Endothelial cell of umbilical vein (primary cell): ENCODE measurements at regions not wholly inside any gene's neighbourhood (a gene's known extent, or its start where the extent isn't known, plus 50 kb on each side); places are given as distances from the start of the nearest gene placed in this dataset.

Source experiments
- BruUV-seq: library from RNA; stranded (reverse); fragments of 400-500 nt; replicated peaks from 2 replicates; lab custom pipeline; 2021; lab: Mats Ljungman, UMichigan
- CTCF ChIA-PET: fragments of 300-600, 350-600 bp; sonication (Branson Sonifier 250); formaldehyde crosslinking; loops from one replicate; lab custom pipeline; 2021; ENCODE audit warnings: antibody characterized with exemption, inconsistent platforms; lab: Charles Lee
- POLR2A ChIA-PET: fragments of 300-600, 350-600 bp; sonication (Branson Sonifier 250); formaldehyde crosslinking; loops from one replicate; lab custom pipeline; 2021; ENCODE audit warnings: antibody characterized with exemption, inconsistent platforms; lab: Charles Lee
- DNase-seq: peaks from one replicate; pipeline ENCODE4 v3.0.0-alpha.2; 2011; ENCODE audit warnings: low read depth, low spot score
- FAIRE-seq: peaks from 2 replicates; lab custom pipeline; 2011; peaks lifted over from hg19 to GRCh38; lab: Jason Lieb, UNC
- H2AFZ ChIP-seq: 2 replicates; pipeline ENCODE4 v1.6.0; 2012; ENCODE audit warnings: low read depth, low read length, control low read depth, inconsistent platforms
- H3K27ac ChIP-seq: 2 replicates; pipeline ENCODE4 v1.5.1; 2011; ENCODE audit warnings: low read depth, mild to moderate bottlenecking, control low read depth, low read length, moderate library complexity; ENCODE audit not compliant: insufficient read depth
- H3K27me3 ChIP-seq, 2 experiments: 2 replicates each; pipeline versions ENCODE4 v1.6.0 to v1.6.1; 2011; ENCODE audit warnings: low read length in 2 of 2, mixed read lengths in 1 of 2; ENCODE audit not compliant: control insufficient read depth in 2 of 2, insufficient read depth in 2 of 2
- H3K36me3 ChIP-seq, 2 experiments: 2 replicates in 1 of 2; 3 replicates in 1 of 2; pipeline ENCODE4 v1.5.1; 2011; ENCODE audit warnings: low read length in 2 of 2, mild to moderate bottlenecking in 1 of 2, moderate library complexity in 1 of 2; ENCODE audit not compliant: control insufficient read depth in 2 of 2, insufficient read depth in 2 of 2; ENCODE audit errors: extremely low read depth in 1 of 2
- H3K4me1 ChIP-seq: 3 replicates; pipeline ENCODE4 v1.5.1; 2011; ENCODE audit warnings: mild to moderate bottlenecking, low read length; ENCODE audit not compliant: control insufficient read depth, insufficient read depth; ENCODE audit errors: extremely low read depth
- H3K4me2 ChIP-seq: 2 replicates; pipeline ENCODE4 v1.6.1; 2011; ENCODE audit warnings: low read length, control low read depth, mixed read lengths; ENCODE audit not compliant: insufficient read depth
- H3K4me3 ChIP-seq, 3 experiments: fragments of 200-600 bp in 1 of 3; sonication (generic), shearing (Covaris generic) in 1 of 3; replicated peaks in 1 of 3; 2 replicates each; pipeline ENCODE4 v1.5.1; 2011 to 2016; ENCODE audit warnings: control low read depth in 3 of 3, low read length in 3 of 3, mild to moderate bottlenecking in 2 of 3, inconsistent platforms in 1 of 3, low read depth in 1 of 3, moderate library complexity in 1 of 3; ENCODE audit not compliant: insufficient read depth in 1 of 3
- H3K79me2 ChIP-seq: 2 replicates; pipeline ENCODE4 v1.6.0; 2012; ENCODE audit warnings: low read length, inconsistent platforms; ENCODE audit not compliant: control insufficient read depth, insufficient read depth
- H3K9ac ChIP-seq: replicated peaks from 2 replicates; pipeline ENCODE3; 2011; ENCODE audit warnings: low read length, control low read depth; ENCODE audit not compliant: insufficient read depth; ENCODE audit errors: extremely low read depth
- H3K9me1 ChIP-seq: replicated peaks from 3 replicates; pipeline ENCODE4 v1.6.0; 2011; ENCODE audit warnings: mild to moderate bottlenecking, low read length; ENCODE audit not compliant: control insufficient read depth, insufficient read depth; ENCODE audit errors: extremely low read depth
- H3K9me3 ChIP-seq: replicated peaks from 2 replicates; pipeline ENCODE4 v1.5.1; 2012; ENCODE audit warnings: low read length, inconsistent platforms; ENCODE audit not compliant: control insufficient read depth, insufficient read depth
- H4K20me1 ChIP-seq: replicated peaks from 2 replicates; pipeline ENCODE3; 2011; ENCODE audit warnings: mild to moderate bottlenecking, low read length; ENCODE audit not compliant: control insufficient read depth, insufficient read depth; ENCODE audit errors: extremely low read depth
- EZH2 ChIP-seq: IDR thresholded peaks from 2 replicates; pipeline ENCODE4 v1.6.1; 2012; ENCODE audit warnings: borderline replicate concordance, low read depth, mild to moderate bottlenecking, moderate library complexity, low read length, inconsistent platforms; ENCODE audit not compliant: severe bottlenecking
- FOS ChIP-seq: IDR thresholded peaks from 2 replicates; pipeline ENCODE4 v1.6.1; 2011; ENCODE audit warnings: mild to moderate bottlenecking, low read length, moderate library complexity, borderline replicate concordance; ENCODE audit not compliant: insufficient read depth
- GATA2 ChIP-seq: IDR thresholded peaks from 2 replicates; pipeline ENCODE4 v1.7.0; 2011; ENCODE audit warnings: low read depth, mild to moderate bottlenecking, moderate library complexity, mixed read lengths, low read length; ENCODE audit not compliant: insufficient read length, insufficient read depth
- JUN ChIP-seq: IDR thresholded peaks from 2 replicates; pipeline ENCODE4 v1.6.1; 2011; ENCODE audit warnings: borderline replicate concordance, low read depth; ENCODE audit not compliant: insufficient read length, insufficient read depth
- MYC ChIP-seq: IDR thresholded peaks from one replicate; pipeline ENCODE4 v1.6.1; 2011; ENCODE audit warnings: mild to moderate bottlenecking, low read depth, low read length
- POLR2A ChIP-seq: IDR thresholded peaks from 2 replicates; pipeline ENCODE4 v1.6.1; 2012; ENCODE audit warnings: low read depth, mild to moderate bottlenecking, control low read depth, low read length
- POLR2AphosphoS5 ChIP-seq: IDR thresholded peaks from 2 replicates; pipeline ENCODE4 v1.6.1; 2012; ENCODE audit warnings: low read depth, mild to moderate bottlenecking, control low read depth, low read length, moderate library complexity; ENCODE audit not compliant: insufficient read depth
- dilution Hi-C: fragments of 300-500 bp; cut with MboI; formaldehyde crosslinking; loops from one replicate; pipeline ENCODE4 v1.15.0; 2019; ENCODE audit warnings: low sequenced_read_pairs; ENCODE audit not compliant: extremely low pct_ligation_motif_present
- intact Hi-C: fragments of 100-400 bp; cut with micrococcal nuclease; formaldehyde crosslinking; loops from one replicate; pipeline ENCODE4 v1.10.0; 2022
- TF ChIP-seq, protein P1 (sequence below), 2 donors: IDR thresholded peaks; 1 replicate in 1 of 2; 2 replicates in 1 of 2; pipeline ENCODE4 v1.5.1; 2011; ENCODE audit warnings: low read length in 2 of 2, mild to moderate bottlenecking in 2 of 2, moderate library complexity in 2 of 2, control low read depth in 1 of 2, inconsistent platforms in 1 of 2, low read depth in 1 of 2; ENCODE audit not compliant: insufficient read depth in 1 of 2; ENCODE audit errors: extremely low read depth in 1 of 2
- TF ChIP-seq, protein P2 (sequence below): IDR thresholded peaks from 2 replicates; pipeline ENCODE4 v1.6.1; 2011; ENCODE audit not compliant: insufficient read depth, insufficient read length

DNA sequence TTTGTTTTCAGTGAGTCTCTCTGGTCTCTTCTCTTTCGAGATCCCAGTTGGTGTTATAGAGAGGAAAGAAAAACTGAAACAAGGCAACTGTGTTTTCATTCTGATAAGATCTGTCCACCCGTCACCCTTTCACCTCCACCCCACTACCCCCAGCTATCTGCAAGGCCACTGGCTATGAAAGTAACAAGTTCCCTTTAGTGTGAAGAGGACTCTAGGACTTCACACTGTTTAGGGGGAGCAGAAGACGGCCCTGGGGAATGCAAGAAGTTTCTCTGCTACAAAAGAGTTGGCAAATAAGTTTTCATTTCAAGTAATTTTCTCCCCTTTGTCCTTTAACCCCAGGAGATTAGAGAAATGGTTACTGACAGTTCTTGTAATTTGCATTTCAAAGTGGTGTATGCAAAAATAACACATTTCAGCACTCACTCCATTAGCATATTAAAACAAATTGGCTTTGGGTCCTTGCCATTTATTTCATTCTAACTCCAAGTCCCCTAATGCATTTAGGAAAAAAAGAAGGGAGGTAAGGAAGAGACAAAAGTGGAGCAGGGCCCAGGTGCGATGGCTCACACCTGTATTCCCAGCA is 79.6 kb upstream of the PPM1J start:
- TF ChIP-seq POLR2A (no peak), JUN (no peak), EZH2 (no peak), POLR2AphosphoS5 (no peak), FOS (no peak), MYC (no peak), GATA2 (no peak)
- TF ChIP-seq, protein P1, sequence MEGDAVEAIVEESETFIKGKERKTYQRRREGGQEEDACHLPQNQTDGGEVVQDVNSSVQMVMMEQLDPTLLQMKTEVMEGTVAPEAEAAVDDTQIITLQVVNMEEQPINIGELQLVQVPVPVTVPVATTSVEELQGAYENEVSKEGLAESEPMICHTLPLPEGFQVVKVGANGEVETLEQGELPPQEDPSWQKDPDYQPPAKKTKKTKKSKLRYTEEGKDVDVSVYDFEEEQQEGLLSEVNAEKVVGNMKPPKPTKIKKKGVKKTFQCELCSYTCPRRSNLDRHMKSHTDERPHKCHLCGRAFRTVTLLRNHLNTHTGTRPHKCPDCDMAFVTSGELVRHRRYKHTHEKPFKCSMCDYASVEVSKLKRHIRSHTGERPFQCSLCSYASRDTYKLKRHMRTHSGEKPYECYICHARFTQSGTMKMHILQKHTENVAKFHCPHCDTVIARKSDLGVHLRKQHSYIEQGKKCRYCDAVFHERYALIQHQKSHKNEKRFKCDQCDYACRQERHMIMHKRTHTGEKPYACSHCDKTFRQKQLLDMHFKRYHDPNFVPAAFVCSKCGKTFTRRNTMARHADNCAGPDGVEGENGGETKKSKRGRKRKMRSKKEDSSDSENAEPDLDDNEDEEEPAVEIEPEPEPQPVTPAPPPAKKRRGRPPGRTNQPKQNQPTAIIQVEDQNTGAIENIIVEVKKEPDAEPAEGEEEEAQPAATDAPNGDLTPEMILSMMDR (IDR thresholded peaks at IDR 0.05; ENCODE audit: extremely low read depth in 1 of 2, insufficient read depth in 1 of 2, low read depth in 1 of 2, low read length in 2 of 2), result no peak
- TF ChIP-seq, protein P2, sequence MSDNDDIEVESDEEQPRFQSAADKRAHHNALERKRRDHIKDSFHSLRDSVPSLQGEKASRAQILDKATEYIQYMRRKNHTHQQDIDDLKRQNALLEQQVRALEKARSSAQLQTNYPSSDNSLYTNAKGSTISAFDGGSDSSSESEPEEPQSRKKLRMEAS, result no peak
- Histone ChIP-seq H2AFZ (no peak overlapping the region), H4K20me1 (no peaks in the 10 kb centered on the region), H3K9me1 (no peaks in the 10 kb centered on the region), H3K9ac (no peak overlapping the region), H3K9me3 (no peaks in the 10 kb centered on the region), H3K4me3 (no peak overlapping the region), H3K4me2 (no peak overlapping the region), H3K36me3 (no peaks in the 10 kb centered on the region), H3K4me1 (no peaks in the 10 kb centered on the region), H3K27ac (no peak overlapping the region), H3K79me2 (no peaks in the 10 kb centered on the region), H3K27me3 (peaks cover 0 to 2% of the 10 kb centered on the region in 2 experiments)
- no peak for FAIRE-seq
- no TSS peak for BruUV-seq
- POLR2A ChIA-PET, result no interaction called here
- CTCF ChIA-PET, result no interaction called here
- intact Hi-C loops, result no loop called here
- no peak for DNase-seq
- dilution Hi-C loops, result loop anchor here (5.0 kb wide), 1 partner anchor 77 kb away; the partner anchor contains the start of gene PPM1J
